Upper lobe of left lung (tissue), 6 donors: ENCODE measurements at regions not wholly inside any gene's neighbourhood (a gene's known extent, or its start where the extent isn't known, plus 50 kb on each side); places are given as distances from the start of the nearest gene placed in this dataset.

Experiments
- ATAC-seq, 2 donors: fragments of 200-7000 bp; cut with Tn5 transposase; one replicate each; pipeline ENCODE4 v1.9.1; 2022; ENCODE audit warnings: mild to moderate bottlenecking in 2 of 2, moderate library complexity in 2 of 2; ENCODE audit not compliant: low FRiP score in 2 of 2
- DNase-seq, 2 donors: peaks; one replicate each; pipeline ENCODE4 v3.0.0-alpha.2; 2019 to 2020
- H3K27ac ChIP-seq, 4 donors: fragments of 200-600 bp; sonication (generic); one replicate each; pipeline ENCODE4 v1.5.1; 2016 to 2019
- H3K27me3 ChIP-seq, 4 donors: fragments of 200-600 bp; sonication (generic); one replicate each; pipeline ENCODE4 v1.5.1; 2017 to 2019
- H3K36me3 ChIP-seq, 4 donors: fragments of 200-600 bp; sonication (generic); one replicate each; pipeline ENCODE4 v1.5.1; 2016 to 2019
- H3K4me1 ChIP-seq, 4 donors: fragments of 200-600 bp; sonication (generic); one replicate each; pipeline ENCODE4 v1.5.1; 2018 to 2019
- H3K4me3 ChIP-seq, 4 donors: fragments of 200-600 bp; sonication (generic); one replicate each; pipeline ENCODE4 v1.5.1; 2017 to 2019; ENCODE audit warnings: mild to moderate bottlenecking in 2 of 4, moderate library complexity in 1 of 4
- H3K9me3 ChIP-seq, 4 donors: fragments of 200-600 bp; sonication (generic); one replicate each; pipeline ENCODE4 v1.5.1; 2018 to 2019
- CTCF ChIP-seq, 6 experiments: fragments of 450-650 bp in 4 of 6; fragments of 200-600 bp in 2 of 6; sonication (generic) in 2 of 6; IDR thresholded peaks; one replicate each; pipeline ENCODE4 v1.5.1; 2016 to 2019; ENCODE audit warnings: antibody characterized with exemption in 6 of 6
- EP300 ChIP-seq, 4 donors: sonication (generic); formaldehyde crosslinking; IDR thresholded peaks; one replicate each; pipeline ENCODE4 v1.5.1; 2017; ENCODE audit warnings: antibody characterized with exemption in 4 of 4, control low read depth in 2 of 4
- POLR2A ChIP-seq, 4 donors: fragments of 450-650 bp; IDR thresholded peaks; one replicate each; pipeline ENCODE4 v1.5.1; 2016 to 2017; ENCODE audit warnings: antibody characterized with exemption in 4 of 4, mild to moderate bottlenecking in 2 of 4
- POLR2AphosphoS5 ChIP-seq, 2 donors: sonication (generic); formaldehyde crosslinking; IDR thresholded peaks; one replicate each; pipeline ENCODE4 v1.5.1; 2017; ENCODE audit warnings: antibody characterized with exemption in 2 of 2
- WGBS, 2 donors: methylation state at CpG; one replicate each; pipeline ENCODE4 v1.1.5; 2017 to 2018; 5-methylcytosine and 5-hydroxymethylcytosine counted together
- donor health status: DM: no; HTN: no; CAD: no; lungs with moderate emphysema.
- donor health status: DM: no; HTN: yes; CAD: no; lungs with severe emphysema.

- WGBS, 2 donors, result 86 to 91% methylated on average over 3 of the region's 3 CpGs
- ATAC-seq, result no peak
- H3K4me1 ChIP-seq, result no peaks in the 10 kb centered on the region
- no peak for DNase-seq
- TF ChIP-seq POLR2A (IDR thresholded peaks at IDR 0.05) (no peak), EP300 (IDR thresholded peaks at IDR 0.05) (no peak), POLR2AphosphoS5 (IDR thresholded peaks at IDR 0.05) (no peak), CTCF (IDR thresholded peaks at IDR 0.05) (no peak)
- H3K27ac ChIP-seq, result no peak overlapping the region
- H3K36me3 ChIP-seq, result no peaks in the 10 kb centered on the region
- no peak overlapping the region for H3K4me3 ChIP-seq
- no peaks in the 10 kb centered on the region for H3K27me3 ChIP-seq
- H3K9me3 ChIP-seq, result no peaks in the 10 kb centered on the region
These were observed 260.0 kb upstream of the KAZN start for GRCh38 chr1:14338509-14338908.

- no peak for ATAC-seq
- TF ChIP-seq POLR2AphosphoS5 (IDR thresholded peaks at IDR 0.05) (no peak), POLR2A (IDR thresholded peaks at IDR 0.05) (no peak), CTCF (IDR thresholded peaks at IDR 0.05) (no peak), EP300 (IDR thresholded peaks at IDR 0.05) (no peak)
- no peaks in the 10 kb centered on the region for H3K36me3 ChIP-seq
- DNase-seq, result no peak
- 51 to 63% methylated on average over 5 of the region's 5 CpGs for WGBS, 2 donors
- no peaks in the 10 kb centered on the region for H3K27me3 ChIP-seq
- H3K4me1 ChIP-seq, result no peaks in the 10 kb centered on the region
- no peak overlapping the region for H3K27ac ChIP-seq
- no peak overlapping the region for H3K4me3 ChIP-seq
- H3K9me3 ChIP-seq, result no peaks in the 10 kb centered on the region
These were observed 259.2 kb upstream of the KAZN start for GRCh38 chr1:14339288-14339687.

- Histone ChIP-seq H3K36me3 (no peaks in the 10 kb centered on the region), H3K4me3 (no peak overlapping the region), H3K27me3 (no peaks in the 10 kb centered on the region), H3K27ac (no peak overlapping the region), H3K4me1 (no peaks in the 10 kb centered on the region), H3K9me3 (no peaks in the 10 kb centered on the region)
- 59 to 61% methylated on average over 5 of the region's 5 CpGs for WGBS, 2 donors
- DNase-seq (no peak), ATAC-seq (peak in 1 of 2 donors; percentile 84)
- TF ChIP-seq POLR2A (IDR thresholded peaks at IDR 0.05) (no peak), POLR2AphosphoS5 (IDR thresholded peaks at IDR 0.05) (no peak), CTCF (IDR thresholded peaks at IDR 0.05) (no peak), EP300 (IDR thresholded peaks at IDR 0.05) (no peak)
These were observed 258.3 kb upstream of the KAZN start for GRCh38 chr1:14340002-14340785.

- no peaks in the 10 kb centered on the region for H3K4me1 ChIP-seq
- peak in 1 of 2 donors; percentile 10 for DNase-seq
- 81 to 88% methylated on average over 3 of the region's 3 CpGs for WGBS, 2 donors
- H3K27ac ChIP-seq, result no peak overlapping the region
- H3K4me3 ChIP-seq, result no peak overlapping the region
- no peaks in the 10 kb centered on the region for H3K36me3 ChIP-seq
- no peaks in the 10 kb centered on the region for H3K27me3 ChIP-seq
- ATAC-seq, result no peak
- TF ChIP-seq POLR2A (IDR thresholded peaks at IDR 0.05) (no peak), POLR2AphosphoS5 (IDR thresholded peaks at IDR 0.05) (no peak), CTCF (IDR thresholded peaks at IDR 0.05) (no peak), EP300 (IDR thresholded peaks at IDR 0.05) (no peak)
- H3K9me3 ChIP-seq, result no peaks in the 10 kb centered on the region
These were observed 257.3 kb upstream of the KAZN start for GRCh38 chr1:14341147-14341546.
